Adrenal gland (tissue), 9 donors: ENCODE measurements at regions not wholly inside any gene's neighbourhood (a gene's known extent, or its start where the extent isn't known, plus 50 kb on each side); places are given as distances from the start of the nearest gene placed in this dataset.

Source experiments
- DNase-seq, 7 donors: peaks; one replicate each; pipeline ENCODE4 v3.0.0-alpha.2; 2019 to 2020
- H3K27ac ChIP-seq, 5 donors: fragments of 200-600 bp; sonication (generic) in 4 of 5; 1 replicate in 3 of 5; 2 replicates in 2 of 5; pipeline versions ENCODE4 v1.5.1 to v1.8.0; 2016 to 2020; ENCODE audit warnings: mild to moderate bottlenecking in 1 of 5
- H3K27me3 ChIP-seq: fragments of 200-600 bp; 2 replicates; pipeline ENCODE4 v1.8.0; 2021
- H3K36me3 ChIP-seq, 2 donors: fragments of 200-600 bp; replicated peaks in 1 of 2; 1 replicate in 1 of 2; 2 replicates in 1 of 2; pipeline versions ENCODE4 v1.5.1 to v1.8.0; 2018 to 2022
- H3K4me1 ChIP-seq, 2 donors: fragments of 200-600 bp; replicated peaks in 1 of 2; 1 replicate in 1 of 2; 2 replicates in 1 of 2; pipeline versions ENCODE4 v1.5.1 to v1.8.0; 2018 to 2021
- H3K4me3 ChIP-seq, 4 donors: fragments of 200-600 bp; sonication (generic) in 3 of 4; one replicate each; pipeline ENCODE4 v1.5.1; 2016 to 2018
- H3K9me3 ChIP-seq, 3 donors: fragments of 200-600 bp; sonication (generic) in 1 of 3; replicated peaks in 1 of 3; 1 replicate in 2 of 3; 2 replicates in 1 of 3; pipeline versions ENCODE4 v1.5.1 to v1.8.0; 2016 to 2021
- POLR2A ChIP-seq, 2 donors: fragments of 450-650 bp; IDR thresholded peaks; one replicate each; pipeline ENCODE4 v1.6.1; 2017; ENCODE audit warnings: antibody characterized with exemption in 2 of 2, mild to moderate bottlenecking in 2 of 2, moderate library complexity in 1 of 2
- WGBS, 4 donors: extraction: QIAGEN DNeasy Blood & Tissue Kit in 2 of 4; methylation state at CpG; one replicate each; pipeline versions ENCODE4 v1.1.5 to v1.1.7; 2013 to 2017; 5-methylcytosine and 5-hydroxymethylcytosine counted together
- intact Hi-C, 2 donors: fragments of 100-400 bp; cut with DNase I; formaldehyde crosslinking; loops; one replicate each; pipeline versions ENCODE4 v1.14.1 to v1.15.0; 2022 to 2023
- TF ChIP-seq, protein P1 (sequence below), 6 experiments: fragments of 450-650 bp in 4 of 6; fragments of 200-600 bp in 2 of 6; sonication (generic) in 1 of 6; IDR thresholded peaks; 1 replicate in 5 of 6; 2 replicates in 1 of 6; pipeline versions ENCODE4 v1.5.1 to v1.8.0; 2016 to 2021; ENCODE audit warnings: antibody characterized with exemption in 6 of 6, mild to moderate bottlenecking in 2 of 6, moderate library complexity in 1 of 6
- donor health status: healthy with polysubstance abuse.
- donor health status: Bipolar disorder and iron deficiency.
- donor health status: DM: yes; HTN: yes; CAD: no.
- donor health status: DM: no; HTN: no; CAD: no.
- donor health status: DM: no; HTN: no; CAD: no.

DNA sequence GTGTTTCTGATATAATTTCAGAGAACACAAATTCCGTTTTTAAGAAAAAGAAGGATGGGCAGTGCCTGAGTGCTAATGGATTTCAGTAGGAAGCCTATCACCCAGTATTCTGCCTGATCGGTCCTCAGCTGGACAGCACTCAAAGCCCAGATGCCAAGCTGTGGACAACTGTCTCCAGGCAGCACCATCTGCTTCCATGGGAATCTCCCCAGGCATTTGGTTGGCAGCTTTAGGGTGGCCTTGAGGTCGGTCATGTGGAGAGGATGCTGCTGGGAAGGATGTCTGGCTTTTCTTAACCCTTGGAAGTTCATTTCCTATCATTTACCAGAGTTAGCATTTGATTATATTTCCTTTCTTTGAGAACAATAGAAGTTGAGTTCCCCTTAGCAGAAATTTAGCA lies 311.7 kb downstream of the TBC1D4 start:
- Histone ChIP-seq H3K9me3 (no peaks in the 10 kb centered on the region), H3K27ac (no peak overlapping the region), H3K4me1 (no peaks in the 10 kb centered on the region), H3K27me3 (no peaks in the 10 kb centered on the region), H3K4me3 (no peak overlapping the region), H3K36me3 (no peaks in the 10 kb centered on the region)
- intact Hi-C loops: no loop called here
- no peak for TF ChIP-seq POLR2A (IDR thresholded peaks at IDR 0.05)
- TF ChIP-seq, protein P1, sequence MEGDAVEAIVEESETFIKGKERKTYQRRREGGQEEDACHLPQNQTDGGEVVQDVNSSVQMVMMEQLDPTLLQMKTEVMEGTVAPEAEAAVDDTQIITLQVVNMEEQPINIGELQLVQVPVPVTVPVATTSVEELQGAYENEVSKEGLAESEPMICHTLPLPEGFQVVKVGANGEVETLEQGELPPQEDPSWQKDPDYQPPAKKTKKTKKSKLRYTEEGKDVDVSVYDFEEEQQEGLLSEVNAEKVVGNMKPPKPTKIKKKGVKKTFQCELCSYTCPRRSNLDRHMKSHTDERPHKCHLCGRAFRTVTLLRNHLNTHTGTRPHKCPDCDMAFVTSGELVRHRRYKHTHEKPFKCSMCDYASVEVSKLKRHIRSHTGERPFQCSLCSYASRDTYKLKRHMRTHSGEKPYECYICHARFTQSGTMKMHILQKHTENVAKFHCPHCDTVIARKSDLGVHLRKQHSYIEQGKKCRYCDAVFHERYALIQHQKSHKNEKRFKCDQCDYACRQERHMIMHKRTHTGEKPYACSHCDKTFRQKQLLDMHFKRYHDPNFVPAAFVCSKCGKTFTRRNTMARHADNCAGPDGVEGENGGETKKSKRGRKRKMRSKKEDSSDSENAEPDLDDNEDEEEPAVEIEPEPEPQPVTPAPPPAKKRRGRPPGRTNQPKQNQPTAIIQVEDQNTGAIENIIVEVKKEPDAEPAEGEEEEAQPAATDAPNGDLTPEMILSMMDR (IDR thresholded peaks at IDR 0.05): no peak
- DNase-seq: no peak
- 44 to 55% (median 51%) methylated on average over 3 of the region's 3 CpGs for WGBS, 4 donors

DNA sequence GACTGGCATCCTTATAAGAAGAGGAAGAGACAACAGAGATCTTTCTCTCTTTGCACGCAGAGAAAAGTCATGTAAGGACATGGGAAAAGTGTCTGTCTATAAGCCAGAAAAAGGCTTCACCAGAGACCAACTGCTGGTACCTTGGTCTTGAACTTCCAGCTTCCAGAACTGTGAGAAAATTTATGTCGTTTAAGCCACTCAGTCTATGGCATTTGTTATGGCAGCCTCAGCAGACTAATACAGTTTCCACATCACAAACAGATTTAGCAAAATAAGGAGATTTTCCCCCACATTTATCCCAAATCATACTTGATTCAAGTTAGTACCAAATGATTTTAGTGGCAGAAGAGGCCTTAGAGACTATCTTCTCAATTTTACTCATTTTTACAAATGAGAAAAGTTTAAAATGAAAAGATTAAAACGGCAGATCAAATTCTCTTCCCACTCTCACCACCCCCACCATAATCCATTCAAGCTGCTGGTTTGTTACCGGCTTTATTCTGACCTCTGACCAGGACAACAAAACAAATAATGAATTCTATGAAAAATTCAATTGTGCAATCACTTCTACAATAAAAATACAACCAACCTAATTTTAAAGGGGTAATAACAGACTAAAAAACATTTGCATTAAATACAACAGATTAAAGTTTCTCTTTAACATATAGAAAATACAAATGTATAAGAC lies 316.3 kb downstream of the TBC1D4 start:
- Histone ChIP-seq H3K27me3 (no peaks in the 10 kb centered on the region), H3K36me3 (no peaks in the 10 kb centered on the region), H3K27ac (no peak overlapping the region), H3K4me1 (no peaks in the 10 kb centered on the region), H3K9me3 (no peaks in the 10 kb centered on the region), H3K4me3 (no peak overlapping the region)
- intact Hi-C loops: no loop called here
- TF ChIP-seq POLR2A (IDR thresholded peaks at IDR 0.05): no peak
- TF ChIP-seq, protein P1 (IDR thresholded peaks at IDR 0.05): no peak
- no peak for DNase-seq
- 66 to 75% (median 72%) methylated on average over 4 of the region's 4 CpGs for WGBS, 4 donors

DNA sequence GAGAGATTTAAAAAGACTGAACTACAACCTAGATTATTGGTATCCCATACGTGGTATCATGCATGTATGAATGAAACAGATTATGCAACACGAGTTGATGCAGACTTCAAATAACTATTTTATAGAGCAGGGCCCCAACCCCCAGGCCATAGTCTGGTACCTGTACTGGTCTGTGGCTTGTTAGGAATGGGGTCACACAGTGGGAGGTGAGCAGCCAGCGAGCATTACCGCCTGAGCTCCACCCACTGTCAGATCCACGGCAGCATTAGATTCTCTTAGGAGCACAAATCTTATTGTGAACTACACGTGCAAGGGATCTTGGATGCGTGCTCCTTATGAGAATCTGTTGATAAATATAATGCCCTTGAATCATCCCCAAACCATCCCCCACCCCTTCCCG lies 320.2 kb downstream of the TBC1D4 start:
- H3K36me3 ChIP-seq: no peaks in the 10 kb centered on the region
- no peaks in the 10 kb centered on the region for H3K4me1 ChIP-seq
- intact Hi-C loops: no loop called here
- no peak for DNase-seq
- no peak overlapping the region for H3K4me3 ChIP-seq
- H3K27ac ChIP-seq: no peak overlapping the region
- 66 to 74% (median 70%) methylated on average over 8 of the region's 8 CpGs for WGBS, 4 donors
- H3K27me3 ChIP-seq: no peaks in the 10 kb centered on the region
- TF ChIP-seq, protein P1 (IDR thresholded peaks at IDR 0.05): no peak
- no peak for TF ChIP-seq POLR2A (IDR thresholded peaks at IDR 0.05)
- H3K9me3 ChIP-seq: no peaks in the 10 kb centered on the region

DNA sequence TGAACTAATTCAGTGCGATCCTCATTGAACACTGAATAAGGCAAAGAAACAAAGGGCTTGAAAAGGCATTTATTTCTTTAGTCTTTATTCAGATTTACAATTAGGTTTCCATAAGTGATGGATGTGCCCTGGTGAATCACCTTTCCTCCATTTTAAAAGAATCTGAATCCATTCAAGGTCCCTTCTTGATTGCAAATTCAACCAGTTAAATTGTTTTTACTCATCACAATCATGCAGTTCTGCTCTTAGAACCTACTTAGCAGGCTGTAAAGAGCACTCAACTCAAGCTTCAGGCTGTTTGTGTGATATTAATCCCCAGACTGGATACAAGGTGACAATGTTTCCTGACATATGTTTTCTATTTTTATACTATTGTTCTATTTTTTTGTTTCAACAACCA lies 321.0 kb downstream of the TBC1D4 start:
- Histone ChIP-seq H3K27ac (no peak overlapping the region), H3K4me3 (no peak overlapping the region), H3K9me3 (no peaks in the 10 kb centered on the region), H3K27me3 (no peaks in the 10 kb centered on the region), H3K36me3 (no peaks in the 10 kb centered on the region), H3K4me1 (no peaks in the 10 kb centered on the region)
- 73 to 89% (median 82%) methylated on average over 1 of the region's 1 CpG for WGBS, 4 donors
- TF ChIP-seq POLR2A (IDR thresholded peaks at IDR 0.05): no peak
- TF ChIP-seq, protein P1 (IDR thresholded peaks at IDR 0.05): no peak
- DNase-seq: no peak
- intact Hi-C loops: no loop called here
